C4-2B (cell line): ENCODE measurements at regions not wholly inside any gene's neighbourhood (a gene's known extent, or its start where the extent isn't known, plus 50 kb on each side); places are given as distances from the start of the nearest gene placed in this dataset.
"Not testable (repeated sequence)": the region's sequence is repeated elsewhere in the genome, so short reads cannot be mapped to it uniquely, and the experiment has no call there.

Experiments used
- H3K27ac ChIP-seq: fragments of 450-650 bp; 2 replicates; pipeline ENCODE4 v1.5.1; 2017
- ZFX ChIP-seq: fragments of 450-650 bp; IDR thresholded peaks from 2 replicates; pipeline ENCODE4 v1.6.1; 2017
- TF ChIP-seq, protein P1 (sequence below): fragments of 450-650 bp; conservative IDR thresholded peaks from 2 replicates; pipeline ENCODE4 v1.5.1; 2017; ENCODE audit warnings: mild to moderate bottlenecking

GRCh38 chr2:393711-394696, 106.1 kb upstream of the ALKAL2 start:
- H3K27ac ChIP-seq = no peak overlapping the region
- TF ChIP-seq ZFX = no peak
- TF ChIP-seq, protein P1, sequence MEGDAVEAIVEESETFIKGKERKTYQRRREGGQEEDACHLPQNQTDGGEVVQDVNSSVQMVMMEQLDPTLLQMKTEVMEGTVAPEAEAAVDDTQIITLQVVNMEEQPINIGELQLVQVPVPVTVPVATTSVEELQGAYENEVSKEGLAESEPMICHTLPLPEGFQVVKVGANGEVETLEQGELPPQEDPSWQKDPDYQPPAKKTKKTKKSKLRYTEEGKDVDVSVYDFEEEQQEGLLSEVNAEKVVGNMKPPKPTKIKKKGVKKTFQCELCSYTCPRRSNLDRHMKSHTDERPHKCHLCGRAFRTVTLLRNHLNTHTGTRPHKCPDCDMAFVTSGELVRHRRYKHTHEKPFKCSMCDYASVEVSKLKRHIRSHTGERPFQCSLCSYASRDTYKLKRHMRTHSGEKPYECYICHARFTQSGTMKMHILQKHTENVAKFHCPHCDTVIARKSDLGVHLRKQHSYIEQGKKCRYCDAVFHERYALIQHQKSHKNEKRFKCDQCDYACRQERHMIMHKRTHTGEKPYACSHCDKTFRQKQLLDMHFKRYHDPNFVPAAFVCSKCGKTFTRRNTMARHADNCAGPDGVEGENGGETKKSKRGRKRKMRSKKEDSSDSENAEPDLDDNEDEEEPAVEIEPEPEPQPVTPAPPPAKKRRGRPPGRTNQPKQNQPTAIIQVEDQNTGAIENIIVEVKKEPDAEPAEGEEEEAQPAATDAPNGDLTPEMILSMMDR = no peak

DNA sequence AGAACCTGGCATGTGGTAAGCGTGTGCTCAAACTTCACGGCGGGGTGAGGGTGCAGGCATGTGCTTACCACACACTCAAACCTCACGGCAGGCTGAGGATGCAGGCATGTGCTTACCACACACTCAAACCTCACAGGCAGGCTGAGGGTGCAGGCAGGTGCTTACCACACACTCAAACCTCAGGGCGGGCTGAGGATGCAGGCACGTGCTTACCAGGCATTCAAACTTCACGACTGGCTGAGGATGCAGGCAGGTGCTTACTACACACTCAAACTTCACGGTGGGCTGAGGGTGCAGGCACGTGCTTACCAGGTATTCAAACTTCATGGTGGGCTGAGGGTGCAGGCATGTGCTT, 105.0 kb upstream of the ALKAL2 start:
- H3K27ac ChIP-seq = no peak overlapping the region
- TF ChIP-seq, protein P1 = no peak
- TF ChIP-seq ZFX = no peak

- H3K27ac ChIP-seq = no peak overlapping the region
- TF ChIP-seq, protein P1 = no peak
- no peak for TF ChIP-seq ZFX
Observed at GRCh38 chr2:392181-392925, 104.5 kb upstream of the ALKAL2 start.

DNA sequence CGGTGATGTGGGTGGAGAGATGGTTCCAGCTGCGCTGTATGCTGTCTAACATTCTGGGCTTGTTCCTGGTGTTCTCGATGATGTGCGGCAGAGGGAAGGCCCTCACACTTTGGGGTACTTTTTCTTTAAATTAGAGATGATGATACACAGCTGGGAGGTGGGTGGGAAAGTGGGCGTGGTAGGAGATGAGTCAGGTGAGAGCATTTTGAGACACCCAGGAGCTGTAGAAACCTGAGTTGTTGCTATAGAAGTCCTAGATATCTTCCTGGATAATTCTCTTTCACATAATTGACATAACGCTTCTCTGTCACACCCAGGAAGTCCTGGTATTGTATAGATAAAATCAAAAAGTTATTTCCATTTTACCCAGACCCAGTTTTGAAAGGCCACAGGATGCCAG, 103.8 kb upstream of the ALKAL2 start:
- no peak overlapping the region for H3K27ac ChIP-seq
- TF ChIP-seq ZFX = no peak
- TF ChIP-seq, protein P1 = no peak

- no peak overlapping the region for H3K27ac ChIP-seq
- no peak for TF ChIP-seq ZFX
- TF ChIP-seq, protein P1 = no peak
Observed at GRCh38 chr2:390959-391358, 103.1 kb upstream of the ALKAL2 start.

GRCh38 chr2:389985-390384, 102.1 kb upstream of the ALKAL2 start:
- H3K27ac ChIP-seq = not testable (repeated sequence)

GRCh38 chr2:388752-389151, 100.9 kb upstream of the ALKAL2 start:
- not testable (repeated sequence) for H3K27ac ChIP-seq

DNA sequence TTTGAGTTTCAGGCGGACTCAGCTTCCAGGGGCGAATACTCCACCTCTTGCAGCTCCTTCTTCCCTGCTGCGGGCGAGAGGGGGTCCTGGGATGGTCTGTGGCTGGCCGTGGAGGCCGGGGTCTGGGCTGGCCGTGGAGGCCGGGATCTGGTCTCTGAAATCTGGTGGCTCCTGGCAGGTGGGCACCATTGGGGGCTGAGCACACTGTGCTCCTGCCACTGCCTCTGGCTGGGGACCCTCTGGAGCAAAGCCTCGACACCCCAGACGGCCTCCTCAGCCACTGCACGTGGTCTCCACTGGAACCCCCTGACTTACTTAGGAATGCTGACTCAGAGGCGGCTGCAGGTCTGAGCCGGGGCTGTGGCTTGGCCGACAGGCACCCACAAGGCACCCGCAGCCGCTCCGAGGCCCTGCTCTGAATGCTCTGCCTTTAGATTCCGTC, 100.1 kb upstream of the ALKAL2 start:
- no peak for TF ChIP-seq ZFX
- TF ChIP-seq, protein P1 = no peak
- H3K27ac ChIP-seq = no peak overlapping the region
